Pancreas (tissue), 10 donors: ENCODE measurements at regions not wholly inside any gene's neighbourhood (a gene's known extent, or its start where the extent isn't known, plus 50 kb on each side); places are given as distances from the start of the nearest gene placed in this dataset.
"Not testable (repeated sequence)": the region's sequence is repeated elsewhere in the genome, so short reads cannot be mapped to it uniquely, and the experiment has no call there.

Experiments
- ATAC-seq, 4 donors: fragments of 200-7000 bp; cut with Tn5 transposase; one replicate each; pipeline versions ENCODE4 v1.8.0 to v1.9.1; 2020; ENCODE audit warnings: mild to moderate bottlenecking in 4 of 4, moderate library complexity in 4 of 4
- DNase-seq, 6 donors: peaks; one replicate each; pipeline ENCODE4 v3.0.0-alpha.2; 2020
- FAIRE-seq: peaks from 2 replicates; lab custom pipeline; 2012; peaks lifted over from hg19 to GRCh38; lab: Jason Lieb, UNC
- H3K27ac ChIP-seq, 4 donors: fragments of 200-600 bp; sonication (generic); 1 replicate in 3 of 4; 2 replicates in 1 of 4; pipeline versions ENCODE4 v1.5.0 to v1.8.0; 2020
- H3K27me3 ChIP-seq, 4 donors: fragments of 200-600 bp; one replicate each; pipeline ENCODE4 v1.8.0; 2021
- H3K36me3 ChIP-seq, 3 donors: fragments of 200-600 bp; sonication (generic) in 1 of 3; one replicate each; pipeline versions ENCODE4 v1.5.0 to v1.8.0; 2020 to 2021
- H3K4me1 ChIP-seq, 3 donors: fragments of 200-600 bp; one replicate each; pipeline ENCODE4 v1.8.0; 2021
- H3K4me3 ChIP-seq, 4 donors: fragments of 200-600 bp; sonication (generic) in 2 of 4; one replicate each; pipeline versions ENCODE4 v1.5.0 to v1.8.0; 2020 to 2021
- H3K9me3 ChIP-seq, 4 donors: fragments of 200-600 bp; one replicate each; pipeline ENCODE4 v1.8.0; 2021
- CTCF ChIP-seq, 4 donors: fragments of 200-600 bp; sonication (generic) in 3 of 4; IDR thresholded peaks; one replicate each; pipeline versions ENCODE4 v1.5.0 to v1.8.0; 2021; ENCODE audit warnings: antibody characterized with exemption in 4 of 4
- WGBS, 2 donors: extraction: QIAGEN DNeasy Blood & Tissue Kit; methylation state at CpG; one replicate each; pipeline ENCODE4 v1.1.7; 2013; 5-methylcytosine and 5-hydroxymethylcytosine counted together
- intact Hi-C, 3 donors: fragments of 100-400 bp; cut with DNase I; formaldehyde crosslinking; loops; one replicate each; pipeline versions ENCODE4 v1.11.1 to v1.14.2; 2022
- donor health status: healthy with polysubstance abuse.
- donor health status: DM: no; HTN: no; CAD: no; lungs with moderate emphysema.
- donor health status: DM: no; HTN: no; CAD: no.
- donor health status: control.
- donor health status: control.
- donor health status: Bipolar disorder and iron deficiency.
- donor health status: DM: yes; HTN: yes; CAD: no.
- donor health status: DM: no; HTN: no; CAD: no.
- donor health status: DM: no; HTN: no; CAD: no.
- donor health status: DM: yes; HTN: yes; CAD: no.

- 50 to 61% methylated on average over 5 of the region's 5 CpGs for WGBS, 2 donors
- H3K36me3 ChIP-seq: no peaks in the 10 kb centered on the region
- intact Hi-C loops: no loop called here
- no peak for ATAC-seq
- no peak for TF ChIP-seq CTCF (IDR thresholded peaks at IDR 0.05)
- no peak overlapping the region for H3K27ac ChIP-seq
- no peaks in the 10 kb centered on the region for H3K4me1 ChIP-seq
- H3K4me3 ChIP-seq: no peak overlapping the region
- FAIRE-seq: no peak
- no peaks in the 10 kb centered on the region for H3K27me3 ChIP-seq
- H3K9me3 ChIP-seq: no peaks in the 10 kb centered on the region
- no peak for DNase-seq
Measured at GRCh38 chr22:36084717-36085116, 56.1 kb upstream of the RBFOX2 start.

- H3K4me3 ChIP-seq: no peak overlapping the region
- ATAC-seq (no peak), FAIRE-seq (no peak), DNase-seq (no peak)
- intact Hi-C loops: no loop called here
- no peaks in the 10 kb centered on the region for H3K9me3 ChIP-seq
- WGBS, 2 donors: 89 to 96% methylated on average over 10 of the region's 10 CpGs
- no peaks in the 10 kb centered on the region for H3K4me1 ChIP-seq
- H3K27me3 ChIP-seq: no peaks in the 10 kb centered on the region
- no peaks in the 10 kb centered on the region for H3K36me3 ChIP-seq
- no peak overlapping the region for H3K27ac ChIP-seq
- no peak for TF ChIP-seq CTCF (IDR thresholded peaks at IDR 0.05)
Measured at GRCh38 chr22:36083056-36083455, 54.4 kb upstream of the RBFOX2 start.

- 94 to 95% methylated on average over 6 of the region's 6 CpGs for WGBS, 2 donors
- no peak overlapping the region for H3K27ac ChIP-seq
- no peak for DNase-seq
Measured at GRCh38 chr22:36081023-36081431, 52.4 kb upstream of the RBFOX2 start.

GRCh38 chr22:36080281-36080680, 51.7 kb upstream of the RBFOX2 start:
- H3K9me3 ChIP-seq, H3K4me3 ChIP-seq, H3K36me3 ChIP-seq, intact Hi-C loops, H3K27ac ChIP-seq, FAIRE-seq, ATAC-seq, H3K4me1 ChIP-seq, DNase-seq, H3K27me3 ChIP-seq: not testable (repeated sequence)

More at GRCh38 chr22:36081023-36081431, 52.4 kb upstream of the RBFOX2 start:
- ATAC-seq (peak in 3 of 4 donors; percentile 43 to 53 (median 43)), FAIRE-seq (no peak)
- Histone ChIP-seq H3K27me3 (no peaks in the 10 kb centered on the region), H3K4me1 (no peaks in the 10 kb centered on the region), H3K9me3 (no peaks in the 10 kb centered on the region), H3K36me3 (no peaks in the 10 kb centered on the region), H3K4me3 (no peak overlapping the region)
- intact Hi-C loops: no loop called here
- TF ChIP-seq CTCF (IDR thresholded peaks at IDR 0.05): no peak

- no peak for TF ChIP-seq CTCF (IDR thresholded peaks at IDR 0.05)
- Histone ChIP-seq H3K27me3 (no peaks in the 10 kb centered on the region), H3K9me3 (no peaks in the 10 kb centered on the region), H3K4me3 (no peak overlapping the region), H3K27ac (no peak overlapping the region), H3K4me1 (no peaks in the 10 kb centered on the region), H3K36me3 (no peaks in the 10 kb centered on the region)
- FAIRE-seq: no peak
- no peak for DNase-seq
- intact Hi-C loops: no loop called here
- no peak for ATAC-seq
- WGBS, 2 donors: 84 to 91% methylated on average over 2 of the region's 2 CpGs
Measured at GRCh38 chr22:36079041-36079440, 50.4 kb upstream of the RBFOX2 start.
